HEK293T (cell line): ENCODE measurements at regions not wholly inside any gene's neighbourhood (a gene's known extent, or its start where the extent isn't known, plus 50 kb on each side); places are given as distances from the start of the nearest gene placed in this dataset.

ENCODE experiments used
- BHLHE40 ChIP-seq: fragments of 450-650 bp; IDR thresholded peaks from 2 replicates; pipeline ENCODE4 v1.6.1; 2016; ENCODE audit warnings: mild to moderate bottlenecking, moderate library complexity, borderline replicate concordance
- CTBP1 ChIP-seq: fragments of 450-650 bp; IDR thresholded peaks from 2 replicates; pipeline ENCODE4 v1.6.1; 2016; ENCODE audit warnings: borderline replicate concordance
- ELF4 ChIP-seq: fragments of 450-650 bp; IDR thresholded peaks from 2 replicates; pipeline ENCODE4 v1.6.1; 2017; ENCODE audit warnings: antibody characterized with exemption
- FOXK2 ChIP-seq: fragments of 450-650 bp; IDR thresholded peaks from 2 replicates; pipeline ENCODE4 v1.6.1; 2016; ENCODE audit warnings: mild to moderate bottlenecking
- FOXM1 ChIP-seq: fragments of 450-650 bp; IDR thresholded peaks from 2 replicates; pipeline ENCODE4 v1.6.1; 2017; ENCODE audit warnings: mild to moderate bottlenecking, borderline replicate concordance
- HDGF ChIP-seq: fragments of 450-650 bp; IDR thresholded peaks from 2 replicates; pipeline ENCODE4 v1.6.1; 2017; ENCODE audit warnings: antibody characterized with exemption, borderline replicate concordance
- L3MBTL2 ChIP-seq: fragments of 450-650 bp; conservative IDR thresholded peaks from 2 replicates; pipeline ENCODE4 v1.6.1; 2016; ENCODE audit warnings: mild to moderate bottlenecking
- PKNOX1 ChIP-seq: fragments of 450-650 bp; IDR thresholded peaks from 2 replicates; pipeline ENCODE4 v1.6.1; 2016
- SP1 ChIP-seq: fragments of 450-650 bp; IDR thresholded peaks from 2 replicates; pipeline ENCODE4 v1.6.1; 2017
- ZNF384 ChIP-seq: fragments of 450-650 bp; IDR thresholded peaks from 2 replicates; pipeline ENCODE4 v1.6.1; 2016

DNA sequence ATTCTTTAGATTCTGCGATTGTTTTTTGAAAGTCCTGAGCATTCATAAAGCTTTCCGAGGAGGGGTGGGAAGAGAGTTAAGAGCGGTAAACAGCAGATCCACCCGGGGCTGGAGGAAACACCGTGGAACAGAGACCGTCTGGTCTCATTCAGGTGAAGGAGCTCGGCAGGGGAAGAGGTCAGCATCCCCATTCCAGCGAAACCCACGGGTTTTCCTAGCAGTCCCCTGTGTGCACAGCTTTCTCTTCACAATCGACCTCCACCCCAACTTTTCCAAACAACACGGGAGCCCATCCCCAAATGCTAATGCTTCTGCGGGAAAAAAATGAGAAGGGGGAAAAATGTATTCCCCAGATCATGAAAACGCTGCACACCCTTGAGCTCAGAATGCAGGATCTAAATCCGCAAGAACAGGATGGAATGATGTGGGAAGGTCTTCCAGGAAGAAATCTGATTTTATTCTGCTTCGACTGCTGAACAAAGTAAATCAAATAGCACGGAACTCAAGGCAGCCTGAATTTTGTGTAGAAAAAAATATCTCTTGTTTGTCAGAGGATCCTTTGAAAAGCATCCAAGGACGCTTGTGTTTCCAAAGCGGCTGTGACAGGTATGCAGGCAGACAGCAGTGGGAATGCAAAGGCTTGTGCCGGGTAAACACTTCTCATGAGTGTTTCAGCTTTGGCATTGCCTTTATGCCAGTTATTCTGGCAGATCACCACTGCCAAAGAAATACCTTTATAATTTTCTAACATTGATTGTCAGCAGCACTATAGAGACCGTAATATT lies 128.8 kb downstream of the NDUFA12 start:
- TF ChIP-seq SP1, result no peak
- TF ChIP-seq FOXM1, result no peak
- TF ChIP-seq BHLHE40, result no peak
- TF ChIP-seq FOXK2, result no peak
- TF ChIP-seq PKNOX1, result no peak
- no peak for TF ChIP-seq L3MBTL2
- TF ChIP-seq CTBP1, result no peak
- TF ChIP-seq ELF4, result no peak
- TF ChIP-seq HDGF, result no peak
- TF ChIP-seq ZNF384, result no peak
